PC-3 (cell line): ENCODE measurements at regions not wholly inside any gene's neighbourhood (a gene's known extent, or its start where the extent isn't known, plus 50 kb on each side); places are given as distances from the start of the nearest gene placed in this dataset.
"Not testable (repeated sequence)": the region's sequence is repeated elsewhere in the genome, so short reads cannot be mapped to it uniquely, and the experiment has no call there.

ENCODE experiments used
- ATAC-seq: fragments of 200-7000 bp; cut with Tn5 transposase; 2 replicates; pipeline ENCODE4 v1.9.1; 2020; ENCODE audit warnings: mild to moderate bottlenecking, moderate library complexity
- BruUV-seq: library from RNA; stranded (reverse); fragments of 400-500 nt; replicated peaks from 2 replicates; lab custom pipeline; 2021; lab: Mats Ljungman, UMichigan
- CTCF ChIA-PET: fragments of 300-600 bp; sonication (Branson Sonifier 250); formaldehyde crosslinking; loops from one replicate; lab custom pipeline; 2022; ENCODE audit warnings: antibody characterized with exemption; lab: Charles Lee
- POLR2A ChIA-PET: fragments of 300-600 bp; sonication (Branson Sonifier 250); formaldehyde crosslinking; loops from one replicate; lab custom pipeline; 2022; ENCODE audit warnings: antibody characterized with exemption; ENCODE audit not compliant: unreplicated experiment; lab: Charles Lee
- DNase-seq: peaks from one replicate; pipeline ENCODE4 v3.0.0-alpha.2; 2015
- H2AFZ ChIP-seq: fragments of 300-600 bp; sonication (generic); 2 replicates; pipeline ENCODE4 v1.6.0; 2016; ENCODE audit warnings: antibody characterized with exemption, low read length
- H3F3A ChIP-seq: fragments of 300-600 bp; sonication (generic); one replicate; pipeline ENCODE4 v1.6.0; 2017; ENCODE audit warnings: antibody characterized with exemption, low read length, control low read depth, mild to moderate bottlenecking; ENCODE audit not compliant: unreplicated experiment
- H3K27ac ChIP-seq: fragments of 300-600 bp; sonication (generic); 2 replicates; pipeline ENCODE4 v1.5.1; 2016; ENCODE audit warnings: mild to moderate bottlenecking, low read length
- H3K27me3 ChIP-seq: fragments of 300-600 bp; sonication (generic); 2 replicates; pipeline ENCODE4 v1.6.1; 2016; ENCODE audit warnings: low read length, mixed read lengths
- H3K36me3 ChIP-seq: fragments of 300-600 bp; sonication (generic); 2 replicates; pipeline ENCODE4 v1.6.1; 2016; ENCODE audit warnings: low read depth, mixed run types, low read length, mixed read lengths
- H3K4me1 ChIP-seq: fragments of 300-600 bp; sonication (generic); 2 replicates; pipeline ENCODE4 v1.5.1; 2016; ENCODE audit warnings: low read length; ENCODE audit not compliant: insufficient read depth
- H3K4me2 ChIP-seq: fragments of 300-600 bp; sonication (generic); 2 replicates; pipeline ENCODE4 v1.6.0; 2016; ENCODE audit warnings: low read length
- H3K4me3 ChIP-seq: fragments of 300-600 bp; sonication (generic); 2 replicates; pipeline ENCODE4 v1.5.1; 2016; ENCODE audit warnings: mild to moderate bottlenecking, low read length, mixed read lengths
- H3K79me2 ChIP-seq: fragments of 300-600 bp; sonication (generic); 2 replicates; pipeline ENCODE4 v1.6.1; 2017; ENCODE audit warnings: low read length, mixed read lengths
- H3K9ac ChIP-seq: fragments of 300-600 bp; sonication (generic); 2 replicates; pipeline ENCODE4 v1.6.0; 2016; ENCODE audit warnings: mild to moderate bottlenecking, low read length
- H3K9me2 ChIP-seq: fragments of 300-600 bp; sonication (generic); replicated peaks from 2 replicates; pipeline ENCODE4 v1.6.1; 2016; ENCODE audit warnings: mixed run types, low read length, mixed read lengths
- H3K9me3 ChIP-seq: fragments of 300-600 bp; sonication (generic); 2 replicates; pipeline ENCODE4 v1.6.1; 2016; ENCODE audit warnings: low read length, mixed read lengths
- H4K20me1 ChIP-seq: fragments of 300-600 bp; sonication (generic); 2 replicates; pipeline ENCODE4 v1.6.1; 2016; ENCODE audit warnings: low read length, mixed read lengths
- EZH2 ChIP-seq: fragments of 300-600 bp; sonication (generic); IDR thresholded peaks from one replicate; pipeline ENCODE4 v1.6.1; 2017; ENCODE audit warnings: antibody characterized with exemption, mild to moderate bottlenecking, low read length; ENCODE audit not compliant: unreplicated experiment
- EZH2phosphoT487 ChIP-seq: fragments of 300-600 bp; sonication (generic); IDR thresholded peaks from 2 replicates; pipeline ENCODE4 v1.6.1; 2018; ENCODE audit warnings: mild to moderate bottlenecking, antibody characterized with exemption, low read length, borderline replicate concordance
- intact Hi-C: fragments of 100-400 bp; cut with micrococcal nuclease; formaldehyde crosslinking; loops from 2 replicates; pipeline ENCODE4 v1.9.0; 2023
- TF ChIP-seq, protein P1 (sequence below): fragments of 300-600 bp; sonication (generic); conservative IDR thresholded peaks from 2 replicates; pipeline ENCODE4 v1.5.1; 2017; ENCODE audit warnings: antibody characterized with exemption, low read depth, mild to moderate bottlenecking, low read length

DNA sequence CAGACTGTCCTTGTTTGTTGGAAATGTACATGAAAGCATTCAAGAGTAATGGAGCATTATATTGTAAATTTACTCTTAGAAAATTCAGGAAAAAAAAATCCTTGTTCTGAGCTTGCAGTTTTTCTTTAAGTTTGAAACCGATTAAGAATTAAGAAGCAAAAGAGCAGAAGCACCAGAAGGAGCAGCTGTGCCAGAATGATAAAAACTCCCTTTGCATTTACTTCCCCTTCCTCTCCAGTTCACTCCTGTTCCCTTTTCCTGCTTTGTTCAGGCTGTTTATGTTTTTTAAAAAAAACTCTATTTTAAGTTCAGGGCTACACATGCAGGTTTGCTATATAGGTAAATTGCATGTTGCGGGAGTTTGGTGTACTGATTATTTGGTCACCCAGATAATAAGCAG, 90.3 kb downstream of the ATOH1 start:
- POLR2A ChIA-PET: no interaction called here
- intact Hi-C loops: no loop called here

DNA sequence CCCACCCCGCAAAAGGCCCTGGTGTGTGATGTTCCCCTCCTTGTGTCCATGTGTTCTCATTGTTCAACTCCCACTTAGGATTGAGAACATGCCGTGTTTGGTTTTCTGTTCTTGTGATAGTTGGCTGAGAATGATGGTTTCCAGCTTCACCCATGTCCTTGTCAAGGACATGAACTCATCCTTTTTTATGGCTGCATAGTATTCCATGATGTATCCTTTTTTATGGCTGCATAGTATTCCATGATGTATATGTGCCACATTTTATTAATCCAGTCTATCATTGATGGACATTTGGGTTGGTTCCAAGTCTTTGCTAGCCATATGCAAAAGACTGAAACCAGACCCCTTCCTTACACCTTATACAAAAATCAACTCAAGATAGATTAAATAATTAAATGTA, 95.0 kb downstream of the ATOH1 start:
- H3K36me3 ChIP-seq, ATAC-seq, H3K9me2 ChIP-seq, H3K27me3 ChIP-seq, H3K9me3 ChIP-seq, H4K20me1 ChIP-seq, H3K9ac ChIP-seq, DNase-seq, intact Hi-C loops, POLR2A ChIA-PET, H3K79me2 ChIP-seq, H3K4me1 ChIP-seq, H3K27ac ChIP-seq, H3F3A ChIP-seq, CTCF ChIA-PET, BruUV-seq, H2AFZ ChIP-seq, H3K4me2 ChIP-seq, H3K4me3 ChIP-seq: not testable (repeated sequence)

More for the DNA sequence above, 90.3 kb downstream of the ATOH1 start:
- Histone ChIP-seq H3K36me3 (no peaks in the 10 kb centered on the region), H3K27ac (no peak overlapping the region), H3K9me3 (no peaks in the 10 kb centered on the region), H3K27me3 (no peaks in the 10 kb centered on the region), H3K79me2 (no peaks in the 10 kb centered on the region), H3K4me3 (no peak overlapping the region), H2AFZ (no peak overlapping the region), H3K9me2 (no peaks in the 10 kb centered on the region), H3K4me2 (no peak overlapping the region), H3K9ac (no peak overlapping the region), H3K4me1 (no peaks in the 10 kb centered on the region), H3F3A (no peaks in the 10 kb centered on the region), H4K20me1 (no peaks in the 10 kb centered on the region)
- TF ChIP-seq, protein P1, sequence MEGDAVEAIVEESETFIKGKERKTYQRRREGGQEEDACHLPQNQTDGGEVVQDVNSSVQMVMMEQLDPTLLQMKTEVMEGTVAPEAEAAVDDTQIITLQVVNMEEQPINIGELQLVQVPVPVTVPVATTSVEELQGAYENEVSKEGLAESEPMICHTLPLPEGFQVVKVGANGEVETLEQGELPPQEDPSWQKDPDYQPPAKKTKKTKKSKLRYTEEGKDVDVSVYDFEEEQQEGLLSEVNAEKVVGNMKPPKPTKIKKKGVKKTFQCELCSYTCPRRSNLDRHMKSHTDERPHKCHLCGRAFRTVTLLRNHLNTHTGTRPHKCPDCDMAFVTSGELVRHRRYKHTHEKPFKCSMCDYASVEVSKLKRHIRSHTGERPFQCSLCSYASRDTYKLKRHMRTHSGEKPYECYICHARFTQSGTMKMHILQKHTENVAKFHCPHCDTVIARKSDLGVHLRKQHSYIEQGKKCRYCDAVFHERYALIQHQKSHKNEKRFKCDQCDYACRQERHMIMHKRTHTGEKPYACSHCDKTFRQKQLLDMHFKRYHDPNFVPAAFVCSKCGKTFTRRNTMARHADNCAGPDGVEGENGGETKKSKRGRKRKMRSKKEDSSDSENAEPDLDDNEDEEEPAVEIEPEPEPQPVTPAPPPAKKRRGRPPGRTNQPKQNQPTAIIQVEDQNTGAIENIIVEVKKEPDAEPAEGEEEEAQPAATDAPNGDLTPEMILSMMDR: no peak
- TF ChIP-seq EZH2 (no peak), EZH2phosphoT487 (no peak)
- CTCF ChIA-PET: no interaction called here
- no peak for ATAC-seq
- no TSS peak for BruUV-seq
- DNase-seq: no peak

DNA sequence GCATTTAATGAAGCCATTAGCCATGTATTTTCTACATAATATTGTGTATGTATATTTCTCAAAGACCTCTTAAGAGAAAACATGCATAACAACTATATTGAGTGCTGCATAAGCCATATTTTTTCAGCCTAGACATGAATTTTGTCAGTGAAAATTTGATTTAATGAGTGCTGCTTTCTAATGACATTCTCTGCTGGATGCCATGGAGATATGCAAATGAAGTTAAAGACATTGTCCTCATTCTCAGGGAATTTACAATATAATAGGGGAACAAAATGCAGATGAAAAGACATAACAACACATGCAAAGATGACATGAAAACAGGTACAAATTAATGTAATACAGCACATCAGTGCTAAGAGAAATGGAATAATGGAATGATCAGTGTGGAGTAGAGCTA, 118.7 kb downstream of the ATOH1 start:
- no peaks in the 10 kb centered on the region for H3K36me3 ChIP-seq
- TF ChIP-seq EZH2phosphoT487: no peak
- no peak for TF ChIP-seq EZH2
- TF ChIP-seq, protein P1: no peak
- no peaks in the 10 kb centered on the region for H3K9me3 ChIP-seq
- ATAC-seq: no peak
- no peaks in the 10 kb centered on the region for H3K79me2 ChIP-seq
- no peaks in the 10 kb centered on the region for H4K20me1 ChIP-seq
- H3K9me2 ChIP-seq: no peaks in the 10 kb centered on the region
- BruUV-seq: no TSS peak
- H3K27me3 ChIP-seq: peaks cover 12% of the 10 kb centered on the region
- no peaks in the 10 kb centered on the region for H3F3A ChIP-seq
- no peak overlapping the region for H3K9ac ChIP-seq
- H3K4me2 ChIP-seq: no peak overlapping the region
- no peak overlapping the region for H3K4me3 ChIP-seq
- no peaks in the 10 kb centered on the region for H3K4me1 ChIP-seq
- intact Hi-C loops: no loop called here
- DNase-seq: no peak
- H2AFZ ChIP-seq: no peak overlapping the region
- POLR2A ChIA-PET: no interaction called here
- CTCF ChIA-PET: no interaction called here
- H3K27ac ChIP-seq: no peak overlapping the region

DNA sequence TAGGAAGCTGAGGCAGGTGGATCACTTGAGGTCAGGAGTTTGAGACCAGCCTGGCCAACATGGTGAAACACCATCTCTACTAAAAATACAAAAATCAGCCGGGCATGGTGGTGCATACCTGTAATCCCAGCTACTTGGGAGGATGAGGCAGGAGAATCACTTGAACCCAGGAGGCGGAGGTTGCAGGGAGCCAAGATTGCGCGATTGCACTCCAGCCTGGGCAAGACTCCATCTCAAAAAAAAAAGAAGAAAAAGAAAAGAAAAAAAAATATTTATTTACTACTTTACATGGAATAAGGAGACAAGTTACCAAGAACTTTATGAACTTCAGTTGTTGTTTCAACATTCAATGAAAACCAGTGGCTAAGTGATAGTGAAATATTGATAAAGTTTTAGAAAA, 121.7 kb downstream of the ATOH1 start:
- H3K36me3 ChIP-seq, H3K9me3 ChIP-seq, H3K79me2 ChIP-seq, H3F3A ChIP-seq, H3K4me2 ChIP-seq, H3K27me3 ChIP-seq, intact Hi-C loops, POLR2A ChIA-PET, H3K27ac ChIP-seq, ATAC-seq, H3K4me3 ChIP-seq, H3K9ac ChIP-seq, H3K9me2 ChIP-seq, CTCF ChIA-PET, DNase-seq, H2AFZ ChIP-seq, H3K4me1 ChIP-seq, H4K20me1 ChIP-seq, BruUV-seq: not testable (repeated sequence)
